Calu3 (cell line): ENCODE measurements at regions not wholly inside any gene's neighbourhood (a gene's known extent, or its start where the extent isn't known, plus 50 kb on each side); places are given as distances from the start of the nearest gene placed in this dataset.

Experiments used
- BruUV-seq: library from RNA; stranded (reverse); fragments of 400-500 nt; replicated peaks from 2 replicates; lab custom pipeline; 2021; lab: Mats Ljungman, UMichigan
- CTCF ChIA-PET: fragments of 300-600 bp; sonication (Branson Sonifier 250); formaldehyde crosslinking; loops from one replicate; lab custom pipeline; 2022; ENCODE audit warnings: antibody characterized with exemption; lab: Charles Lee
- DNase-seq: peaks from one replicate; pipeline ENCODE4 v3.0.0; 2022
- H3K27ac Mint-ChIP-seq: one replicate; pipeline ENCODE4 v1.8.0; 2022; ENCODE audit warnings: mixed read lengths; ENCODE audit not compliant: unreplicated experiment
- H3K27me3 Mint-ChIP-seq: one replicate; pipeline ENCODE4 v1.8.0; 2022; ENCODE audit warnings: mixed read lengths; ENCODE audit not compliant: unreplicated experiment
- H3K36me3 Mint-ChIP-seq: one replicate; pipeline ENCODE4 v1.8.0; 2022; ENCODE audit warnings: mild to moderate bottlenecking, moderate library complexity, mixed read lengths; ENCODE audit not compliant: insufficient read depth, unreplicated experiment
- H3K4me1 Mint-ChIP-seq: one replicate; pipeline ENCODE4 v1.8.0; 2022; ENCODE audit warnings: mild to moderate bottlenecking, low read depth, mixed read lengths; ENCODE audit not compliant: unreplicated experiment
- H3K4me3 Mint-ChIP-seq: one replicate; pipeline ENCODE4 v1.8.0; 2022; ENCODE audit warnings: mild to moderate bottlenecking, low read depth, moderate library complexity, mixed read lengths; ENCODE audit not compliant: unreplicated experiment
- H3K9me3 Mint-ChIP-seq: one replicate; pipeline ENCODE4 v1.8.0; 2022; ENCODE audit warnings: low read depth, mixed read lengths; ENCODE audit not compliant: unreplicated experiment
- intact Hi-C: fragments of 100-400 bp; cut with micrococcal nuclease; formaldehyde crosslinking; loops from one replicate; pipeline ENCODE4 v1.10.0; 2022; ENCODE audit not compliant: unreplicated experiment
- TF ChIP-seq, protein P1 (sequence below): fragments of 200-600 bp; IDR thresholded peaks from one replicate; pipeline ENCODE4 v1.8.0; 2022; ENCODE audit warnings: antibody characterized with exemption; ENCODE audit not compliant: unreplicated experiment

DNA sequence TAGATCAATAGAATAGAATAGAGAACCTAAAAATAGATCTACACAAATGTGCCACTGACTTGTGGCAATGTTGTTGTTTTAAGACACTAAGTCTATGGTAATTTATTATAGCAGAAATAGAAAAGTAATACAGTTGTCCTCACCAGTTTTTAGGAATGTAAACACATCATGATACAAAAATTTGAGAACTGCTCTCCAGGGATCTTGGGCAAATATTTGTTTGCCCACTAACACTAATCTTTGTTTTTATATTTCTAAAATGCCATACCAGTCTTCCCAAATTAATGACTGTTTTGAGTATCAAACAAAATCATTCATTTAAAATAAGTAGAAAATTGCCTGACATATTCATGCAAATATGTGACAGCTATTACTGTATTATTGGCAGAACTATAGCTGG lies 297.6 kb downstream of the BRINP1 start:
- no peak for DNase-seq
- Mint-ChIP-seq H3K36me3 (no peaks in the 10 kb centered on the region), H3K27me3 (no peaks in the 10 kb centered on the region), H3K4me3 (no peak overlapping the region), H3K9me3 (peaks cover 6% of the 10 kb centered on the region), H3K27ac (no peak overlapping the region), H3K4me1 (no peaks in the 10 kb centered on the region)
- intact Hi-C loops: no loop called here
- CTCF ChIA-PET: no interaction called here
- TF ChIP-seq, protein P1, sequence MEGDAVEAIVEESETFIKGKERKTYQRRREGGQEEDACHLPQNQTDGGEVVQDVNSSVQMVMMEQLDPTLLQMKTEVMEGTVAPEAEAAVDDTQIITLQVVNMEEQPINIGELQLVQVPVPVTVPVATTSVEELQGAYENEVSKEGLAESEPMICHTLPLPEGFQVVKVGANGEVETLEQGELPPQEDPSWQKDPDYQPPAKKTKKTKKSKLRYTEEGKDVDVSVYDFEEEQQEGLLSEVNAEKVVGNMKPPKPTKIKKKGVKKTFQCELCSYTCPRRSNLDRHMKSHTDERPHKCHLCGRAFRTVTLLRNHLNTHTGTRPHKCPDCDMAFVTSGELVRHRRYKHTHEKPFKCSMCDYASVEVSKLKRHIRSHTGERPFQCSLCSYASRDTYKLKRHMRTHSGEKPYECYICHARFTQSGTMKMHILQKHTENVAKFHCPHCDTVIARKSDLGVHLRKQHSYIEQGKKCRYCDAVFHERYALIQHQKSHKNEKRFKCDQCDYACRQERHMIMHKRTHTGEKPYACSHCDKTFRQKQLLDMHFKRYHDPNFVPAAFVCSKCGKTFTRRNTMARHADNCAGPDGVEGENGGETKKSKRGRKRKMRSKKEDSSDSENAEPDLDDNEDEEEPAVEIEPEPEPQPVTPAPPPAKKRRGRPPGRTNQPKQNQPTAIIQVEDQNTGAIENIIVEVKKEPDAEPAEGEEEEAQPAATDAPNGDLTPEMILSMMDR: no peak
- no TSS peak for BruUV-seq

DNA sequence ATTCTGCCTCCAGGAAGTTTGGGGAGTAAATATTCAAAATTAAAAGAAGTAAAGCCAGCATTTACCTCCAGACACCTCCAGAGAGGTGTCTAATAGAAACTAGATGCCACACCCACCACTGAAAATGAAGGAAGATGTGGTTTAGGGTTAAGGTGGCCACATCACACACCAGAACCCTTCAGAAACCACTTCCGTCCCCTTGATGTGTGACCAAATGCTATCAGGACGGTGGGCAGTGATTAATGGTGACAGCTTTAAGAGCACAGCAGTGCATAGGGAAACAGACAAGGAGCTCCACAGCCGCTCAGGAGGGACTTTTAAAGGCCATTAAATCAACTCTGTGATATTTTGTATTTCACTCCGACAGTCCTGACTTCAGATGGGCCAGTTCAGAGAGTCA lies 295.2 kb downstream of the BRINP1 start:
- CTCF ChIA-PET: no interaction called here
- H3K4me3 Mint-ChIP-seq: no peak overlapping the region
- BruUV-seq: no TSS peak

DNA sequence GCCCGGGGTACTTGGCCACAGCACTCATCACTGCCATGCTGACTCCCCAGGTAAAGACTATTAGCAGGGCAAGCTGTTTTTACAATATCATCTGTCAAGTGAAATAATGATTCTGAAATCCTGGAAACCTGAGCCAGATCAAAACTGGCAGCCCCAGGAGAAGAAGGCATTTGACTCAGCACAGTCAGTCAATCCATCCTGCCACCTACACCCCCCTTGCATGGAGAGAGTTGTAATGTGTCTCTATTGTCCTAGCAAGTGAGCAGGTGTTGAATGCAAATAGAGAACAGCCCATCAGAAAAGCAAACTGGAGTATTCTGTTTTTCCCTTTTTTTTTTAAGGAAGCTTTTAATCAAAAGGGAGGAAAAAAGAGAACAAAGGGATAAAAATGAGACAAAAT lies 291.2 kb downstream of the BRINP1 start:
- TF ChIP-seq, protein P1: no peak
- Mint-ChIP-seq H3K27me3 (no peaks in the 10 kb centered on the region), H3K4me3 (no peak overlapping the region), H3K36me3 (no peaks in the 10 kb centered on the region), H3K4me1 (no peaks in the 10 kb centered on the region), H3K9me3 (peaks cover 7% of the 10 kb centered on the region), H3K27ac (no peak overlapping the region)
- no peak for DNase-seq
- CTCF ChIA-PET: no interaction called here
- intact Hi-C loops: no loop called here
- no TSS peak for BruUV-seq

More for the DNA sequence above, 295.2 kb downstream of the BRINP1 start:
- TF ChIP-seq, protein P1: no peak
- no peak for DNase-seq
- no peaks in the 10 kb centered on the region for H3K4me1 Mint-ChIP-seq
- H3K36me3 Mint-ChIP-seq: no peaks in the 10 kb centered on the region
- peaks cover 10% of the 10 kb centered on the region for H3K9me3 Mint-ChIP-seq
- no peaks in the 10 kb centered on the region for H3K27me3 Mint-ChIP-seq
- intact Hi-C loops: no loop called here
- no peak overlapping the region for H3K27ac Mint-ChIP-seq

DNA sequence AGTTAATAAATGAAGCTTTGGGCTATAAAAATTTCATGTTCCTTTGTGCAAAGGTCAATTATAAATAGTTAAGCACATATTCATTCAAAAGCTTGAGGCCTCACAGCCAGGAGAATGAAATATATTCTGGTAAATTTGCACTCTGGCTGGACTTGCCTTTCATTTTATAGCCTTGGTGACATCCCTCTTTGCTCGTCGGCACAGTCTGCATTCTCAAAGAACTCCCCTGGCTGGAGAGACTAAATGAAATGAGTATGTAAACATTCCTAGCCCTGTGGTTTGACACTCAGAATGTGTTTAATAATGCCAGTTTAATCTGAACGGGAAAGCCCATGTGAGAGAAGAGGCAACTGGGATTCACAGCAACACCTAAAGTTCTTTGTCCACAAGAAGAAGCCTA lies 285.6 kb downstream of the BRINP1 start:
- no peaks in the 10 kb centered on the region for H3K27me3 Mint-ChIP-seq
- no peak overlapping the region for H3K4me3 Mint-ChIP-seq
- no peak for DNase-seq
- no peaks in the 10 kb centered on the region for H3K4me1 Mint-ChIP-seq
- CTCF ChIA-PET: no interaction called here
- H3K36me3 Mint-ChIP-seq: no peaks in the 10 kb centered on the region
- intact Hi-C loops: no loop called here
- TF ChIP-seq, protein P1: no peak
- BruUV-seq: no TSS peak
- H3K9me3 Mint-ChIP-seq: peaks cover 11% of the 10 kb centered on the region
- no peak overlapping the region for H3K27ac Mint-ChIP-seq
